ENCODE measurements at regions not wholly inside any gene's neighbourhood (a gene's known extent, or its start where the extent isn't known, plus 50 kb on each side); places are given as distances from the start of the nearest gene placed in this dataset.
"Not testable (repeated sequence)": the region's sequence is repeated elsewhere in the genome, so short reads cannot be mapped to it uniquely, and the experiment has no call there.

DNA sequence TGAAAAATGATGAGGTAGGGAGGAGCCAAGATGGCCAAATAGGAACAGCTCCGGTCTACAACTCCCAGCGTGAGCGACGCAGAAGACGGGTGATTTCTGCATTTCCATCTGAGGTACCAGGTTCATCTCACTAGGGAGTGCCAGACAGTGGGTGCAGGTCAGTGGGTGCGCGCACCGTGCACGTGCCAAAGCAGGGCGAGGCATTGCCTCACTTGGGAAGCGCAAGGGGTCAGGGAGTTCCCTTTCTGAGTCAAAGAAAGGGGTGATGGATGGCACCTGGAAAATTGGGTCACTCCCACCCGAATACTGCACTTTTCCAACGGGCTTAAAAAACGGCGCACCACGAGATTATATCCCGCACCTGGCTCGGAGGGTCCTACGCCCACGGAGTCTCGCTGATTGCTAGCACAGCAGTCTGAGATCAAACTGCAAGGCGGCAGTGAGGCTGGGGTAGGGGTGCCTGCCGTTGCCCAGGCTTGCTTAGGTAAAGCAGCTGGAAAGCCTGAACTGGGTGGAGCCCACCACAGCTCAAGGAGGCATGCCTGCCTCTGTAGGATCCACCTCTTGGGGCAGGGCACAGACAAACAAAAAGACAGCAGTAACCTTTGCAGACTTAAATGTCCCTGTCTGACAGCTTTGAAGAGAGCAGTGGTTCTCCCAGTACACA, 230.5 kb downstream of the GOLGA6L6 start:
- H3K4me3 ChIP-seq (ENCODE audit: extremely low read depth in 1 of 4, insufficient read depth in 2 of 4, low read depth in 3 of 4, low read length in 4 of 4); H2AFZ ChIP-seq (ENCODE audit: low read length); H3K56ac ChIP-seq (replicated peaks; ENCODE audit: insufficient read length, low read depth, low read length); H2BK12ac ChIP-seq (ENCODE audit: low read depth, low read length); H3K18ac ChIP-seq (ENCODE audit: extremely low read depth, low read length); H3K4ac ChIP-seq (replicated peaks; ENCODE audit: insufficient read length, low read depth, low read length); H3K14ac ChIP-seq (ENCODE audit: insufficient read length); H3K27me3 ChIP-seq (replicated peaks in 1 of 4; ENCODE audit: control insufficient read depth in 3 of 4, extremely low read depth in 1 of 4, insufficient read depth in 3 of 4, low read length in 3 of 4); H4K91ac ChIP-seq (replicated peaks; ENCODE audit: insufficient read length, low read length); H2BK5ac ChIP-seq (ENCODE audit: low read depth, low read length); H4K5ac ChIP-seq (ENCODE audit: insufficient read length, low read depth, low read length); H4K8ac ChIP-seq (ENCODE audit: extremely low read depth, insufficient read depth, low read length); H2BK120ac ChIP-seq (replicated peaks; ENCODE audit: low read depth, low read length); H3K79me2 ChIP-seq (ENCODE audit: control insufficient read depth in 1 of 2, insufficient read depth in 2 of 2, low read length in 2 of 2); H3K23me2 ChIP-seq (ENCODE audit: low read depth, low read length); H2AK5ac ChIP-seq (ENCODE audit: low read depth, low read length); H3K27ac ChIP-seq (ENCODE audit: low read depth, low read length); H2BK15ac ChIP-seq (ENCODE audit: low read length); CTCF ChIA-PET (ENCODE audit: partially characterized antibody); H3K36me3 ChIP-seq (ENCODE audit: control insufficient read depth in 2 of 4, insufficient read depth in 4 of 4, low read length in 3 of 4); FAIRE-seq; H3K23ac ChIP-seq (ENCODE audit: insufficient read length); H3K79me1 ChIP-seq (ENCODE audit: low read depth, low read length); H3K9ac ChIP-seq (replicated peaks in 1 of 4; ENCODE audit: extremely low read depth in 1 of 4, low read depth in 3 of 4, low read length in 3 of 4); H3K4me1 ChIP-seq (replicated peaks in 1 of 4; ENCODE audit: control insufficient read depth in 3 of 4, insufficient read depth in 4 of 4, low read length in 3 of 4); H3K4me2 ChIP-seq (ENCODE audit: insufficient read depth in 1 of 2, low read depth in 2 of 2, low read length in 2 of 2); POLR2A ChIA-PET (ENCODE audit: partially characterized antibody); DNase-seq (ENCODE audit: low read depth in 1 of 2, low spot score in 2 of 2); H4K20me1 ChIP-seq (replicated peaks in 1 of 2; ENCODE audit: control insufficient read depth in 1 of 2, insufficient read depth in 2 of 2, low read length in 2 of 2); H2BK20ac ChIP-seq (ENCODE audit: low read length): not testable (repeated sequence)
- 94% methylated on average over 19 of the region's 23 CpGs; no CpG with 5 or more reads in 1 of the 2 experiments for WGBS, 2 experiments (ENCODE audit: extremely low coverage in 1 of 2, insufficient coverage in 1 of 2, insufficient read length in 1 of 2, insufficient replicate concordance in 2 of 2, low coverage in 1 of 2, low lambda C conversion rate in 2 of 2, missing lambda C conversion rate in 1 of 2)
- peaks cover 6 to 27% of the 10 kb centered on the region in 2 experiments; a peak in 3 of 4 replicates for H3K9me3 ChIP-seq (ENCODE audit: insufficient read depth in 2 of 2, low read depth in 1 of 2, low read length in 1 of 2)
